T-helper 2 cell treated with Interferon-gamma antibody and Interleukin-4, amounts not matched to agents 100 ng/mL and 5 ng/mL, for 36 hours (primary cell): ENCODE measurements at regions not wholly inside any gene's neighbourhood (a gene's known extent, or its start where the extent isn't known, plus 50 kb on each side); places are given as distances from the start of the nearest gene placed in this dataset.

ENCODE experiments used
- intact Hi-C: fragments of 100-400 bp; cut with micrococcal nuclease; formaldehyde crosslinking; loops from one replicate; pipeline ENCODE4 v1.15.1; 2023

DNA sequence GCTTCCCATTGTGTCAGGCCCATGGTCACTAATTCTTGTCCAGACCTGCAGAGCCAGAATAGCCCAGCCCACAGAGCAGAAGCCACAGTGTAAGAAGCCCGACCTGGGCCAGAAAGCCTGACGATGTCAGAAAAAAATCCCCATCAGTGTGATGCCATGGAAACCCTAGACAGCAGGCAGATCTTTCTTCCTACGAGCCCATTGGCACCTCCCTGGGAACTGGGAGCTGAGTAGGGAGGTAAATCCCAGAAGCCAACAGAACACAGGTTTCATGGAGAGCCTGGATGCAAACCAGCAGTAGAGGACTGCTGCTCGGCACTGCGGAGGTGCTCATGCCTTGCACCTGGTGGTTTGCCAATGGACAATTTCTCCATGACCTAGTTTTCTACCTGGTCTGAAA lies 82.2 kb upstream of the SLC22A16 start:
- intact Hi-C loops, result no loop called here

GRCh38 chr6:110557199-110557598 lies 80.8 kb upstream of the SLC22A16 start:
- intact Hi-C loops, result no loop called here

GRCh38 chr6:110556317-110557110 lies 80.1 kb upstream of the SLC22A16 start:
- intact Hi-C loops, result no loop called here

DNA sequence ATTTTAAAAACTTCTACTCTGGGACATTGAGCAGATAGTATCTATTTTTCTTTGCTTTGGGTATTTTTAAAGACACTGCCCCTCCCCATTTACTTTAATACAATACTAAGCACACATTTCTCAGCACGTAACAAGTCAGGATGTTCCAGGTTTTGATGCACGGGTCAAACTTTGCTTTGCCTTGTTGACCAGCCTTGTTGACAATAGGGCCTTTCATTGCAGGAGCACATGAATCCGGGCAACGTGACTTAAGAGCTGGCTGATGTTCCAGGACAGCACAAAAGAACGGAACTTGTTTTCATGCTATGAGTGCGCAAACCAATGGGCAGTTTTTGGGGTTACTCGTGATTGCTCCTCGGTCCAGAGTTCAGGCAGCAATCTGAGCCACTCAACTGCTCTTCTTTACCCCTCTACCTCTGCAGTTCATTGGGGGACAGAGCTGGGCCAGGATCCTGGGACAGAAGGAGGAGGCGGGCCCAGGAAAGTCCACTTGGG lies 78.6 kb upstream of the SLC22A16 start:
- intact Hi-C loops, result no loop called here

- intact Hi-C loops, result no loop called here
Measured at GRCh38 chr6:110554441-110554840, 78.0 kb upstream of the SLC22A16 start.

DNA sequence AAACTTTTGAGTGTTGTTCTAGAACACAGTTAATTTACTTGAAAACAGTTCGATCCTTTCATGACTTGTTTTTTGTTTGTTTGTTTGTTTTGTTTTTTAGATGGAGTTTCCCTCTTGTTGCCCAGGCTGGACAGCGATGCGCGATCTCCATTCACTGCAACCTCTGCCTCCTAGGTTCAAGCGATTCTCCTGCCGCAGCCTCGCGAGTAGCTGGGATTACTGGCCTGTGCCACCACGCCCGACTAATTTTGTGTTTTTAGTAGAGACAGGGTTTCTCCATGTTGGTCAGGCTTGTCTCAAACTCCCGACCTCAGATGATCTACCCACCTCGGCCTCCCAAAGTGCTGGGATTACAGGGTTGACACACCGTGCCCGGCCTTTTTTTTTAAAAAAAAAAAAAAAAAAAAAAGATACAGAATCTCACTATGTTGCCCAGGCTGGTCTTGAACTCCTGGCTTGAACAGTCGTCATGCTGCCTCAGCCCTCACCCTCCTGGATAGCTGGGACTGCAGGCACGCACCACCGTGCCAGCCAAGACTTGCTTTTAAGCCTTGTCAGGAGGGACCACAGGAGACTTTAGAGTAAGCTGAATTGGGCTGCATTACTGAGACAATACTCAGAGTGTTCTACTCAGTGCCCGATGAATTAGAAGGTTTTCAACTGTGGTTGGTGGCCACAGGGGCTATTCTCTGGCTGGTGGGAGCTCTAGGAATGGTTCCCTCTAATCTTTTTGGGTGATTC lies 76.7 kb upstream of the SLC22A16 start:
- intact Hi-C loops, result no loop called here

DNA sequence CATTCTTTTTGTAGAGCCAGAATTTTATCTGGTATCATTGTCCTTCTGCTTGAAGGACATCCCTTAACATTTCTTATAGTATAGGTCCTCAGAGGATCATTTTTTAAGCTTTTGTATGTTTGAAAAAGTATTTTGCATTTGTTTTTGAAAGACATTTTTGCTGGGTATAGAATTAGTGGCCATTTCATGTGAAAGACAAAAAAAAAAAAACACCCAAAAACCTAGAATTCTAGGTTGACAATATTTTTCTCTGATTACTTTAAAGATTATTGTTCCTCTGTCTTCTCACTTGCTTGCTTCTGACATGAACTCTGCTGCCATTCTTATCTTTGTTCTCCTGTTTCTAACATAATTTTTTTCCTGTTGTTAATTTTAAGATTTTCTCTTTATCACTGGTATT lies 75.7 kb upstream of the SLC22A16 start:
- intact Hi-C loops, result no loop called here

- intact Hi-C loops, result no loop called here
Measured at GRCh38 chr6:110551088-110551487, 74.7 kb upstream of the SLC22A16 start.

GRCh38 chr6:110550353-110550752 lies 73.9 kb upstream of the SLC22A16 start:
- intact Hi-C loops, result no loop called here

DNA sequence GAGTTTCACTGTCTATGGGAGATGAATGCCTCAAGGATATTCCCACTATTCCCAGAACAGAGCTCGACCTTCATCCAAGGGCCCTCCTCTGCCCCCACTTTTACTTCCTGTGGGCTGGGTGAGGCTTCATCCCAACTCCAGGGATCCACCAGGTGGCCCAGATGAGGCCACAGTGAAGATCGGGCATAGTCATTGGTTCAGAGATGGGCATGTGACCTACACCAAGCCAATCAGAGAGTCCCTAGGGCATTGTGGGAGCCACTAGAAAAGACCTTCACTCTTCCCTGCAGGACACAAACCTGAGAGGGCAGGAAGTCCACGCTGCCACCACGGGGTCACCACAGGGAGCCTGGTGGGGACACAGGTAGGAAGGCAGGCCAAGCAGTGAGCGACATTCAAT lies 72.9 kb upstream of the SLC22A16 start:
- intact Hi-C loops, result no loop called here

DNA sequence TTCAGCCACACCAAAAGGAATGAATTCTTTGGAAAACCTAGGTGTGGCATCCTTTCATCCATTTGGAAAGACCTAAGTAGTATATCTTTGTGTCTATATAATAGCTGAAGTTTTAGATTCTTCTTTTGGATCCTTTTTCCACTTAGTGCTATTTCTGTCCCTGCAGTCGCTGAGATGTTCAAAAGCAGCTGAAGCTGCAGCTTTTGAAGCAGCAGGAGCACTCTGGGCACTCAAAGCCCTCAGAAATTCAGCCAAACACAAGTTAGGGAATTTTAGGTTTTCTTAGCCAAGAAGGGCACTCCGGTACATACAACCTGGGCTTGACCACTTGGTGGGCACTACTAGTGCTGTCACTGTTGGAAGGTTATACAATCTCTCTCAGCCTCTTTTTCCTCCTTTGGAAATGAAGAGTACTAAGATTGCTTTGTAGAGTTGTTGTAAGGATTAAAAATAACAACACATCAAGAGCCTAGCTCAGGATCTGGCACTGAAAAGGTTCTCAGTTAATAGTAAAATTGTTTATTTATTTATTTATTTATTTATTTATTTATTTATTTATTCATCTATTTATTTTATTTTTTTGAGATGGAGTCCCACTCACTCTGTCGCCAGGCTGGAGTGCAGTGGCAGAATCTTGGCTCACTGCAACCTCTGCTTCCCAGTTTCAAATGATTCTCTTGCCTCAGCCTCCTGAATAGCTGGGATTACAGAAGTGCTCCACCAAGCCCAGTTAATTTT lies 71.9 kb upstream of the SLC22A16 start:
- intact Hi-C loops, result no loop called here

DNA sequence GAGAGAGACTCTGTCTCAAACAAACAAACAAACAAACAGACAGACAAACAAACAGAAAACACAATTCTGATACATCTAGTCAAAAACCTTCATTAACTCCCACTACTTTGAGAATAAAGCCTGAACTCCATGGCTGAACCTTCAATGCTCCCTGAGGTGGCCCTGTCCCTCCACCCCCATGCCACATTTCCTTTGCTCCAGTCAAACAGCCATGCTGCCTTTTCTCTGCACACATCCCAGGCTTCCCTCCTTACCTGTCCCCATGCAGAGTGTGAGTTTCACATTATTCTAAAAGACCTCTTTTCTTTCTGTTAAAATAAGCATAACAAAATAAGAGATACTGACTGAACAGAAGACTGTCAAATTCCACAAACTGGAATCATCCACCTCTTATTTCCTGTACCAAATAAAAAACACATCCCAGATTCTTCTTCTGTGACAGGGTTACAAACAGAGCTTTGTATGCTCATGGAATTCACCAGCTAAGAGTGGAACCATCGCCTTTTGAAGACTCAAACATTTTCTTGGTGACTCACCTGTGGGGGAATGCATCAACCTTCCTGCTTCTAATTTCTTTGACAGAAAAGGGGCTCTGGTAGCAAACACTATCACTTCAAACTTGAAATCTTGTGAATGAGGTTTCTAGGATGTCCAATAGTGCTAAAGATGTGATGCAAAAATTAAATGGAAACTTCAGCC lies 71.0 kb upstream of the SLC22A16 start:
- intact Hi-C loops, result no loop called here

GRCh38 chr6:110545081-110545872 lies 68.9 kb upstream of the SLC22A16 start:
- intact Hi-C loops, result no loop called here

GRCh38 chr6:110544472-110544871 lies 68.1 kb upstream of the SLC22A16 start:
- intact Hi-C loops, result no loop called here

GRCh38 chr6:110543106-110543505 lies 66.7 kb upstream of the SLC22A16 start:
- intact Hi-C loops, result no loop called here

DNA sequence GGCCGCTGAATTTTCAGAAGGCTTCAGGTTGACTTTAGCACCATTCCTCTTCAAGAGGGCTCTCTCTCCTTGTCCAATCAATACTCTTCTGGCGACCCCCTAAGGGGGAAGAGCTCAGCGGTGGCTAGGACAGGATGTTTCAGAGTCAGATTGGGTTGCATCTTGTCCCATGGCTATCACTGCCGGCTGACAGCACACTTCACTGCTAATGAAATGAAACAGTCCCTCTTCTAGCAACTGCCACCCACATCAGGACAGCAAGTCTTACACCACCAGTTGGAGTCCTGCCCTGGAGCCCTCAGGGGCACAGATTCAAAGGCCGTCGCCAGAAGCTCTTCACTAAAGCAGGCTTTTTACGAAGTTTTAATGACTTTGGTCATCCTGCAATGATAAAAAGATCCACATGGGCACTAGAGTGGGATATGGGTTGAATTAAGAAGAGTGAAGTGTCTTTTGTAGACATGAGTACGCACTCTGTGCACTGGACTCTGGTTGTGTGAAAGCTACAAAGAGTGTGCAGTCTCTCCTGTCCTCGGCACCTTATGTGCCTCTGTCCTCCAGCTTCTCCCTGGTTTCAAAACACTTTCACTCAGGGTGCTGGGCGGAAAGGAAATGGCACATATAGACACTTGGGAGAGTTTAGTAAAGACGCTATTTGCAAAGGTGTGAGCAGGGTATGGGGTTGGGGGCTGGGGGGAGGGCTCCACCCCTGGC lies 66.1 kb upstream of the SLC22A16 start:
- intact Hi-C loops, result no loop called here

DNA sequence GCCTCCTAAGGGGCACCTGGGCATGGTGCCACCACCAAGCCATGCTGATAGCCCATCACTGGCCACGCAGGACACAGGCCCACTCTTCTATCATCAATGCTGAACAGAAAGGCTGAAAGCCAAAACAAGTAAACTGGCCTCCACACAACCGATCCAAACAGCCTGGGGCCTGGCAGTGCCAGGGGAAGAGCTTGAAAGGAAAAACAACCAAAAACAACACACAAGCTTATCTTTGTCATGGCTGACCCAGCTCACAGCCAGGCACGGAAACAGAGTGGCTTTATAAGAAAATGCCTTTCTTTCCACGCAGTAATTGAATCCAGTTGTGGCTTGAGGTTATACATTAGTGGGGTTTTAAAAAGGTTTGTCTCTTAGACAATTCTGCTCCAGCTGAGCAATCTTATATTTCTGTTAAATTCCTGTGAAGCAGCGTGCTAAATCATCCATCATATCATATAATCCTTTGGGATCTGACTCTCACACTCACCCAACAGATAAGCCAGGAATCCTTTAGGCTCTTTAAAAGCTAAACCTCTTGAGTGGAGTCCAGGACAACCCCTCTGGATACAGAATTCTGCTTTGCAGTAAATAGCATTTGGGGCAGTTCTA lies 65.4 kb upstream of the SLC22A16 start:
- intact Hi-C loops, result no loop called here

DNA sequence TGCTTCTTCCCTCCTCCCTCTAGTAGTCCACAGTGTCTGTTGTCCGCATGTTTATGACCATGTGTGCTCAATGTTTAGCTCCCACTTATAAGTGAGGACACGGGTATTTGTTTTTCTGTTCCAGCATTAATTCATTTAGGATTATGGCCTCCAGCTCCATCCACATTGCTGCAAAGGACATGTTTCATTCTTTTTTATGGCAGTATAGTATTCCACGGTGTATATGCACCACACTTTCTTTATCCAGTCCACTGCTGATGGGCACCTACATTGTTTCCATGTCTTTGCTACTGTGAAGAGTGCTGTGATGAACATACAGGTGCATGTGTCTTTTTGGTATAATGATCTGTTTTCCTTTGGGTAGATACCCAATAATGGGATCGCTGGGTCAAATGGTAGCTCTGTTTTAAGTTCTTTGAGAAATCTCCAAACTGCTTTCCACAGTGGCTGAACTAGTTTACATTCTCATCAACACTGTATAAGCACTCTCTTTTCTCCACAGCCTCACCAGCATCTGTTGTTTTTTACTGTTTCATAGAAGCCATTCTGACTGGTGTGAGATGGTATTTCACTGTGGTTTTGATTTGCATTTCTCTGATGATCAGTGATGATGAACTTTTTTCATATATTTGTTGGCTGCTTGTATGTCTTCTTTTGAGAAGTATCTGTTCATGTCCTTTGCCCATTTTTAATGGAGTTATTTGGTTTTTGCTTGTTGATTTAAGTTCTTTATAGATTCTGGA lies 63.0 kb upstream of the SLC22A16 start:
- intact Hi-C loops, result loop anchor here (10.0 kb wide), 1 partner anchor 55 kb away; no protein-coding TSS in a partner anchor
